Adrenal gland (tissue), 9 donors: ENCODE measurements at regions not wholly inside any gene's neighbourhood (a gene's known extent, or its start where the extent isn't known, plus 50 kb on each side); places are given as distances from the start of the nearest gene placed in this dataset.

ENCODE experiments used
- DNase-seq, 7 donors: peaks; one replicate each; pipeline ENCODE4 v3.0.0-alpha.2; 2019 to 2020
- H3K27ac ChIP-seq, 5 donors: fragments of 200-600 bp; sonication (generic) in 4 of 5; 1 replicate in 3 of 5; 2 replicates in 2 of 5; pipeline versions ENCODE4 v1.5.1 to v1.8.0; 2016 to 2020; ENCODE audit warnings: mild to moderate bottlenecking in 1 of 5
- H3K27me3 ChIP-seq: fragments of 200-600 bp; 2 replicates; pipeline ENCODE4 v1.8.0; 2021
- H3K36me3 ChIP-seq, 2 donors: fragments of 200-600 bp; replicated peaks in 1 of 2; 1 replicate in 1 of 2; 2 replicates in 1 of 2; pipeline versions ENCODE4 v1.5.1 to v1.8.0; 2018 to 2022
- H3K4me1 ChIP-seq, 2 donors: fragments of 200-600 bp; replicated peaks in 1 of 2; 1 replicate in 1 of 2; 2 replicates in 1 of 2; pipeline versions ENCODE4 v1.5.1 to v1.8.0; 2018 to 2021
- H3K4me3 ChIP-seq, 4 donors: fragments of 200-600 bp; sonication (generic) in 3 of 4; one replicate each; pipeline ENCODE4 v1.5.1; 2016 to 2018
- H3K9me3 ChIP-seq, 3 donors: fragments of 200-600 bp; sonication (generic) in 1 of 3; replicated peaks in 1 of 3; 1 replicate in 2 of 3; 2 replicates in 1 of 3; pipeline versions ENCODE4 v1.5.1 to v1.8.0; 2016 to 2021
- POLR2A ChIP-seq, 2 donors: fragments of 450-650 bp; IDR thresholded peaks; one replicate each; pipeline ENCODE4 v1.6.1; 2017; ENCODE audit warnings: antibody characterized with exemption in 2 of 2, mild to moderate bottlenecking in 2 of 2, moderate library complexity in 1 of 2
- WGBS, 4 donors: extraction: QIAGEN DNeasy Blood & Tissue Kit in 2 of 4; methylation state at CpG; one replicate each; pipeline versions ENCODE4 v1.1.5 to v1.1.7; 2013 to 2017; 5-methylcytosine and 5-hydroxymethylcytosine counted together
- intact Hi-C, 2 donors: fragments of 100-400 bp; cut with DNase I; formaldehyde crosslinking; loops; one replicate each; pipeline versions ENCODE4 v1.14.1 to v1.15.0; 2022 to 2023
- TF ChIP-seq, protein P1 (sequence below), 6 experiments: fragments of 450-650 bp in 4 of 6; fragments of 200-600 bp in 2 of 6; sonication (generic) in 1 of 6; IDR thresholded peaks; 1 replicate in 5 of 6; 2 replicates in 1 of 6; pipeline versions ENCODE4 v1.5.1 to v1.8.0; 2016 to 2021; ENCODE audit warnings: antibody characterized with exemption in 6 of 6, mild to moderate bottlenecking in 2 of 6, moderate library complexity in 1 of 6
- donor health status: healthy with polysubstance abuse.
- donor health status: Bipolar disorder and iron deficiency.
- donor health status: DM: yes; HTN: yes; CAD: no.
- donor health status: DM: no; HTN: no; CAD: no.
- donor health status: DM: no; HTN: no; CAD: no.

GRCh38 chr9:93828331-93829097 lies 126.6 kb downstream of the BARX1 start:
- no peak for TF ChIP-seq POLR2A (IDR thresholded peaks at IDR 0.05)
- TF ChIP-seq, protein P1, sequence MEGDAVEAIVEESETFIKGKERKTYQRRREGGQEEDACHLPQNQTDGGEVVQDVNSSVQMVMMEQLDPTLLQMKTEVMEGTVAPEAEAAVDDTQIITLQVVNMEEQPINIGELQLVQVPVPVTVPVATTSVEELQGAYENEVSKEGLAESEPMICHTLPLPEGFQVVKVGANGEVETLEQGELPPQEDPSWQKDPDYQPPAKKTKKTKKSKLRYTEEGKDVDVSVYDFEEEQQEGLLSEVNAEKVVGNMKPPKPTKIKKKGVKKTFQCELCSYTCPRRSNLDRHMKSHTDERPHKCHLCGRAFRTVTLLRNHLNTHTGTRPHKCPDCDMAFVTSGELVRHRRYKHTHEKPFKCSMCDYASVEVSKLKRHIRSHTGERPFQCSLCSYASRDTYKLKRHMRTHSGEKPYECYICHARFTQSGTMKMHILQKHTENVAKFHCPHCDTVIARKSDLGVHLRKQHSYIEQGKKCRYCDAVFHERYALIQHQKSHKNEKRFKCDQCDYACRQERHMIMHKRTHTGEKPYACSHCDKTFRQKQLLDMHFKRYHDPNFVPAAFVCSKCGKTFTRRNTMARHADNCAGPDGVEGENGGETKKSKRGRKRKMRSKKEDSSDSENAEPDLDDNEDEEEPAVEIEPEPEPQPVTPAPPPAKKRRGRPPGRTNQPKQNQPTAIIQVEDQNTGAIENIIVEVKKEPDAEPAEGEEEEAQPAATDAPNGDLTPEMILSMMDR (IDR thresholded peaks at IDR 0.05), result no peak
- intact Hi-C loops, result loop anchor here in 1 of 2 donors (10.0 kb wide), 1 partner anchor 136 kb away; no protein-coding TSS in a partner anchor
- Histone ChIP-seq H3K36me3 (no peaks in the 10 kb centered on the region), H3K27me3 (peaks cover 13% of the 10 kb centered on the region), H3K4me1 (no peaks in the 10 kb centered on the region), H3K4me3 (no peak overlapping the region), H3K9me3 (peaks cover 0 to 5% (median 0%) of the 10 kb centered on the region in 3 donors), H3K27ac (no peak overlapping the region)
- WGBS, 4 donors, result 75 to 85% (median 80%) methylated on average over 5 to 13 of the region's 13 CpGs
- no peak for DNase-seq

DNA sequence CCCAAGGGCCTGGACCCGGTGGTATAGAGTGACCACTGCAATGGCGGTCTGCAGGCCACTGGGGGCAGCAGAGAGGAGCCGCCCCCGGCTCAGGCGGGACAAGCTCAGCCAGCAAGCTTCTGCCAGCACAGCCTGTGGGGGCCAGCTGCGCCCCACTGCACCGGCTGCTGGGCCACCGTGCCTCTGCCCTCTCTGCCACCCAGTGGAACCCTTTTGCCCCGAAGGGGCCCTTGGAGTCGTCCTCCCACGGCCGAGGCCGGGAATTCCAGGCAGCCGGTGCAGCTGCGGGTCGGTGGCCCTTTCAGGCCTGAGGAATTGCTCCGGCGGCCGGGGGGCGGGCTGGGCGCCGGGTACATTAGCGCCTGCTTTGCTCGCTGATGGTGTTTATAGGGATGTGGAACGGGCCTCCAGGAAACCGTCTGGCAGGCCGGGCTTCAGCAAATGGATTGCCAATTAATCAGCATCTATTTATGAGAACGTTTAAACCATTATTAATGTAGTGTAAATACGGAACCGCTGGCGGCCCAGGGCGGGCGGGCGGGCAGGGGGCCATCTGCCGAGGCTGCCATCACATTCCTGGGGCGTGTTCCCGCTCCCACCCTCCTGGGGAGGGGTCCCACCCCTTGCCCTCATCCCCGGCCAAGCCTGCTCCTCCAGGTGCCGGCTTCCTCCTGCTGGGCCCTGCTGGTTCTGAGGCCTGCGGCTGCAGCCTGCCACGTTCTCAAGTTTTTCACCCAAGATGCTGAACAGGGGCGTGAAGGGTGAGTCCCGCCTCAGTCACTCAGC lies 127.4 kb downstream of the BARX1 start:
- no peaks in the 10 kb centered on the region for H3K9me3 ChIP-seq
- peak overlapping the region in 1 of 4 donors; percentile 41 for H3K4me3 ChIP-seq
- WGBS, 4 donors, result 20 to 39% (median 21%) methylated on average over 12 to 43 of the region's 43 CpGs
- peaks cover 13% of the 10 kb centered on the region for H3K27me3 ChIP-seq
- H3K4me1 ChIP-seq, result no peaks in the 10 kb centered on the region
- DNase-seq, result peak in 6 of 7 donors; percentile 31 to 62 (median 55)
- no peaks in the 10 kb centered on the region for H3K36me3 ChIP-seq
- intact Hi-C loops, result loop anchor here in 1 of 2 donors (10.0 kb wide), 1 partner anchor 137 kb away; no protein-coding TSS in a partner anchor
- no peak for TF ChIP-seq POLR2A (IDR thresholded peaks at IDR 0.05)
- TF ChIP-seq, protein P1 (IDR thresholded peaks at IDR 0.05), result peak; percentile 48 to 82 (median 68)
- H3K27ac ChIP-seq, result no peak overlapping the region

DNA sequence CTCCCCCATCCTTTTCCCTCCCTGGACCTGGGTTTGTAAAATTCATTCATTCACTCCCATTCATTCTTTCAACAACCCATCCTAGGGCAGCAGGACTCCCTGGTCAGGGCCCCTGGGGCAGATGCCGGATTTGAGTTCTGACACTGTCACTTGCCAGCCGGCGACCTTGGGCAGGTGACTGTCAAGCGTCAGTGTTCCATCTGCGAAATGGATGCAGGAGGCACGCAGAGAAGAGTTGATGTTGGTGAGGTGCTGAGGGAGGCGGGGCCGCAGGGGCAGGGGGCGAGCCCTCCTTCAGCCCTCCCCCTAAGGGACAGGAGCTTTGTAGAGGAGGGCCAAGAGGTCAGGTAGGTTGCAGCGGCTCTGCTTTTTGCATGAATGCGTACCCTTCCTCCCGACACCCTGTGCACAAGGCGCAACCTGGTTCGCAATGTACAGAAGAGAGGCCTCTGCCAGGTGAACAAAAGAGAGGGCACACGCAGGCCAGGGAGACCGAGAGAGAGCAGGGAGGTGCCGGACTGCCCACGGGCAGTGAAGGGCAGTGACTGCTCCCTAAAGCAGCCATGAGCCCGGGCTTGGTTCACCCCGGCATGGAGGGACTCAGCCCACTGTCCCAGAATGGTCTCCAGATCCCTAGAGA lies 128.1 kb downstream of the BARX1 start:
- Histone ChIP-seq H3K4me3 (peak overlapping the region in 1 of 4 donors; percentile 41), H3K27me3 (peaks cover 13% of the 10 kb centered on the region), H3K9me3 (no peaks in the 10 kb centered on the region), H3K36me3 (no peaks in the 10 kb centered on the region), H3K27ac (no peak overlapping the region), H3K4me1 (no peaks in the 10 kb centered on the region)
- TF ChIP-seq POLR2A (IDR thresholded peaks at IDR 0.05), result no peak
- TF ChIP-seq, protein P1 (IDR thresholded peaks at IDR 0.05), result no peak
- intact Hi-C loops, result loop anchor here in 1 of 2 donors (10.0 kb wide), 1 partner anchor 138 kb away; no protein-coding TSS in a partner anchor
- no peak for DNase-seq
- WGBS, 4 donors, result 40 to 52% (median 45%) methylated on average over 14 to 20 of the region's 20 CpGs

DNA sequence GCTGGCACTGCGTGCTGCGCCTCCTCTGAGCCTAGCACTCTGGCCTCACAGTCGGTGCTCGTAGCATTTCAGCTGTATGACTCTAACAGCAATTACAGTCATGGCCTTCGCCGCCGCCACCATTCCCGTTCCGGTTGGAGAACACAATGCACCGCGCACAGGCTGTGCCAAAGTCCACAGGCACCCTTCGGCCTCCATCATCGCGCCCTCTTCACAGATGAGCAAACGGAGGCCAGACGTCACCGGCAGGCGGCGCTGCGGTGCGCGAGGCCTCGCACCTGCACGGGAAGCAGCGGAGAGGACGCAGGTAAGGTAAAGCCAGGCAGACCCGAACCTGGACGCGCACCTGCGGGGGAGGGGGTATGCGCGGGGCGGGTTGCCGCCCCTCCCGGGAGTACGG lies 128.9 kb downstream of the BARX1 start:
- 25 to 89% (median 33%) methylated on average over 7 to 36 of the region's 36 CpGs for WGBS, 4 donors
- no peaks in the 10 kb centered on the region for H3K4me1 ChIP-seq
- peaks cover 13% of the 10 kb centered on the region for H3K27me3 ChIP-seq
- TF ChIP-seq, protein P1 (IDR thresholded peaks at IDR 0.05), result peak in 1 of 6 experiments; percentile 9
- TF ChIP-seq POLR2A (IDR thresholded peaks at IDR 0.05), result no peak
- H3K27ac ChIP-seq, result no peak overlapping the region
- no peak for DNase-seq
- intact Hi-C loops, result loop anchor here in 1 of 2 donors (10.0 kb wide), 1 partner anchor 139 kb away; no protein-coding TSS in a partner anchor
- no peak overlapping the region for H3K4me3 ChIP-seq
- H3K9me3 ChIP-seq, result no peaks in the 10 kb centered on the region
- H3K36me3 ChIP-seq, result no peaks in the 10 kb centered on the region
